Keratinocyte (primary cell): ENCODE measurements at regions not wholly inside any gene's neighbourhood (a gene's known extent, or its start where the extent isn't known, plus 50 kb on each side); places are given as distances from the start of the nearest gene placed in this dataset.

Experiments used
- DNase-seq: peaks from one replicate; pipeline ENCODE4 v3.0.0-alpha.2; 2011; ENCODE audit warnings: low read depth, missing footprints, low spot score
- FAIRE-seq: peaks from 2 replicates; lab custom pipeline; 2011; peaks lifted over from hg19 to GRCh38; lab: Jason Lieb, UNC
- H2AFZ ChIP-seq: 2 replicates; pipeline ENCODE4 v1.6.0; 2012; ENCODE audit warnings: low read length, control low read depth, inconsistent platforms; ENCODE audit not compliant: control insufficient read depth
- H3K27ac ChIP-seq: 2 replicates; pipeline ENCODE4 v1.5.1; 2011; ENCODE audit warnings: low read length; ENCODE audit not compliant: control insufficient read depth, insufficient read depth
- H3K27me3 ChIP-seq: 3 replicates; pipeline ENCODE4 v1.6.0; 2011; ENCODE audit warnings: low read length; ENCODE audit not compliant: control insufficient read depth, insufficient read depth; ENCODE audit errors: extremely low read depth
- H3K36me3 ChIP-seq, 2 experiments: 2 replicates in 1 of 2; 3 replicates in 1 of 2; pipeline ENCODE4 v1.5.1; 2011; ENCODE audit warnings: low read length in 2 of 2, mild to moderate bottlenecking in 1 of 2; ENCODE audit not compliant: control insufficient read depth in 2 of 2, insufficient read depth in 2 of 2; ENCODE audit errors: extremely low read depth in 1 of 2
- H3K4me1 ChIP-seq: 3 replicates; pipeline ENCODE4 v1.5.1; 2011; ENCODE audit warnings: low read length; ENCODE audit not compliant: control insufficient read depth, insufficient read depth; ENCODE audit errors: extremely low read depth
- H3K4me2 ChIP-seq: 3 replicates; pipeline ENCODE4 v1.6.0; 2011; ENCODE audit warnings: low read depth, low read length; ENCODE audit not compliant: control insufficient read depth, insufficient read depth; ENCODE audit errors: extremely low read depth
- H3K4me3 ChIP-seq, 3 experiments: fragments of 200-600 bp in 1 of 3; sonication (generic) in 1 of 3; 2 replicates in 2 of 3; 3 replicates in 1 of 3; pipeline ENCODE4 v1.5.1; 2011 to 2016; ENCODE audit warnings: low read length in 3 of 3, mild to moderate bottlenecking in 3 of 3, control low read depth in 2 of 3, inconsistent platforms in 1 of 3, low read depth in 1 of 3, mixed read lengths in 1 of 3, mixed run types in 1 of 3, moderate library complexity in 1 of 3; ENCODE audit not compliant: control insufficient read depth in 2 of 3, insufficient read depth in 2 of 3; ENCODE audit errors: extremely low read depth in 1 of 3
- H3K79me2 ChIP-seq: 2 replicates; pipeline ENCODE4 v1.6.0; 2012; ENCODE audit warnings: low read length; ENCODE audit not compliant: control insufficient read depth, insufficient read depth
- H3K9ac ChIP-seq: 3 replicates; pipeline ENCODE4 v1.6.0; 2011; ENCODE audit warnings: low read length; ENCODE audit not compliant: control insufficient read depth, insufficient read depth; ENCODE audit errors: extremely low read depth
- H3K9me1 ChIP-seq: 3 replicates; pipeline ENCODE4 v1.6.0; 2011; ENCODE audit warnings: low read length; ENCODE audit not compliant: control insufficient read depth, insufficient read depth; ENCODE audit errors: extremely low read depth
- H3K9me3 ChIP-seq: 2 replicates; pipeline ENCODE4 v1.5.1; 2012; ENCODE audit warnings: low read depth, low read length; ENCODE audit not compliant: control insufficient read depth
- H4K20me1 ChIP-seq: 3 replicates; pipeline ENCODE4 v1.6.0; 2011; ENCODE audit warnings: low read length; ENCODE audit not compliant: control insufficient read depth, insufficient read depth; ENCODE audit errors: extremely low read depth
- CTCF ChIP-seq, 3 experiments: IDR thresholded peaks in 1 of 3; conservative IDR thresholded peaks in 1 of 3; optimal IDR thresholded peaks in 1 of 3; 2 replicates in 2 of 3; 3 replicates in 1 of 3; pipeline versions ENCODE3 to v1.5.1; 2011; ENCODE audit warnings: low read length in 3 of 3, mild to moderate bottlenecking in 3 of 3, moderate library complexity in 2 of 3, control low read depth in 1 of 3, inconsistent platforms in 1 of 3; ENCODE audit not compliant: insufficient read depth in 2 of 3; ENCODE audit errors: extremely low read depth in 1 of 3
- EZH2 ChIP-seq: IDR thresholded peaks from one replicate; pipeline ENCODE4 v1.6.1; 2012; ENCODE audit warnings: inconsistent platforms, mild to moderate bottlenecking, low read length, moderate library complexity
- dilution Hi-C: fragments of 300-500 bp; cut with MboI; formaldehyde crosslinking; loops from one replicate; pipeline ENCODE4 v1.7.0; 2020; ENCODE audit warnings: low sequenced_read_pairs; ENCODE audit not compliant: extremely low pct_ligation_motif_present

GRCh38 chr1:240711020-240711419, 99.1 kb upstream of the GREM2 start:
- Histone ChIP-seq H3K4me2 (no peak overlapping the region), H3K27ac (no peak overlapping the region), H3K27me3 (no peaks in the 10 kb centered on the region), H4K20me1 (no peaks in the 10 kb centered on the region), H3K9me3 (no peaks in the 10 kb centered on the region), H3K9me1 (no peaks in the 10 kb centered on the region), H3K79me2 (no peaks in the 10 kb centered on the region), H3K4me1 (no peaks in the 10 kb centered on the region), H3K9ac (no peak overlapping the region), H3K4me3 (no peak overlapping the region), H3K36me3 (no peaks in the 10 kb centered on the region), H2AFZ (no peak overlapping the region)
- TF ChIP-seq CTCF (optimal IDR thresholded peaks at IDR 0.05 in 1 of 3, IDR thresholded peaks at IDR 0.05 in 1 of 3, conservative IDR thresholded peaks at IDR 0.05 in 1 of 3; ENCODE audit: extremely low read depth in 1 of 3, insufficient read depth in 2 of 3, low read length in 3 of 3) (no peak), EZH2 (no peak)
- dilution Hi-C loops, result no loop called here
- FAIRE-seq (no peak), DNase-seq (no peak)

GRCh38 chr1:240709676-240710075, 97.7 kb upstream of the GREM2 start:
- no peaks in the 10 kb centered on the region for H3K79me2 ChIP-seq
- no peaks in the 10 kb centered on the region for H3K9me3 ChIP-seq
- no peak for DNase-seq
- H3K9ac ChIP-seq, result no peak overlapping the region
- dilution Hi-C loops, result no loop called here
- H3K4me1 ChIP-seq, result no peaks in the 10 kb centered on the region
- no peaks in the 10 kb centered on the region for H4K20me1 ChIP-seq
- H2AFZ ChIP-seq, result no peak overlapping the region
- no peaks in the 10 kb centered on the region for H3K9me1 ChIP-seq
- no peaks in the 10 kb centered on the region for H3K36me3 ChIP-seq
- H3K4me3 ChIP-seq, result no peak overlapping the region
- FAIRE-seq, result no peak
- no peak overlapping the region for H3K4me2 ChIP-seq
- H3K27ac ChIP-seq, result no peak overlapping the region
- no peak for TF ChIP-seq CTCF (optimal IDR thresholded peaks at IDR 0.05 in 1 of 3, IDR thresholded peaks at IDR 0.05 in 1 of 3, conservative IDR thresholded peaks at IDR 0.05 in 1 of 3; ENCODE audit: extremely low read depth in 1 of 3, insufficient read depth in 2 of 3, low read length in 3 of 3)
- no peak for TF ChIP-seq EZH2
- no peaks in the 10 kb centered on the region for H3K27me3 ChIP-seq
